Endothelial cell of umbilical vein (primary cell): ENCODE measurements at regions not wholly inside any gene's neighbourhood (a gene's known extent, or its start where the extent isn't known, plus 50 kb on each side); places are given as distances from the start of the nearest gene placed in this dataset.

Experiments used
- POLR2A ChIP-seq: IDR thresholded peaks from 2 replicates; pipeline ENCODE4 v1.6.1; 2012; ENCODE audit warnings: low read depth, mild to moderate bottlenecking, control low read depth, low read length
- TF ChIP-seq, protein P1 (sequence below), 2 donors: IDR thresholded peaks; 1 replicate in 1 of 2; 2 replicates in 1 of 2; pipeline ENCODE4 v1.5.1; 2011; ENCODE audit warnings: low read length in 2 of 2, mild to moderate bottlenecking in 2 of 2, moderate library complexity in 2 of 2, control low read depth in 1 of 2, inconsistent platforms in 1 of 2, low read depth in 1 of 2; ENCODE audit not compliant: insufficient read depth in 1 of 2; ENCODE audit errors: extremely low read depth in 1 of 2

DNA sequence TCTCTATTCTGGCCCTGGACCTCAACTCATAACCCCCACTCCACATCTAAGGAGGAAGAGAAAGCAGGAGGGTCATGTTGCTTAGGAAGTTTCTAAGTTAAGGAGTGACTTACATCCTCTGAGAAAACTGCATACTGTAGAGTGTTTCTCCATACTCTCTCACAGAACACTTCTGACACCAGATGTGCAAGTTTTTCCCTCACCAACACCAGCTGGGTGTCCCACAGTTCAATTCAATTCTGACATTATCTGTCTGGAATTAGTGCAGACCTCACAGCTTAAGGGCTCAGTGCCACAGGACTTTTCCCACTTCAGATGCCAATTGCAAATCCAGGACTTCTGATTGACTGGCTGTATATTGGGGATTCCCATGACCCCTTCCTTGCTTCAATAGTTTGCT lies 89.0 kb upstream of the SFRP2 start:
- TF ChIP-seq, protein P1, sequence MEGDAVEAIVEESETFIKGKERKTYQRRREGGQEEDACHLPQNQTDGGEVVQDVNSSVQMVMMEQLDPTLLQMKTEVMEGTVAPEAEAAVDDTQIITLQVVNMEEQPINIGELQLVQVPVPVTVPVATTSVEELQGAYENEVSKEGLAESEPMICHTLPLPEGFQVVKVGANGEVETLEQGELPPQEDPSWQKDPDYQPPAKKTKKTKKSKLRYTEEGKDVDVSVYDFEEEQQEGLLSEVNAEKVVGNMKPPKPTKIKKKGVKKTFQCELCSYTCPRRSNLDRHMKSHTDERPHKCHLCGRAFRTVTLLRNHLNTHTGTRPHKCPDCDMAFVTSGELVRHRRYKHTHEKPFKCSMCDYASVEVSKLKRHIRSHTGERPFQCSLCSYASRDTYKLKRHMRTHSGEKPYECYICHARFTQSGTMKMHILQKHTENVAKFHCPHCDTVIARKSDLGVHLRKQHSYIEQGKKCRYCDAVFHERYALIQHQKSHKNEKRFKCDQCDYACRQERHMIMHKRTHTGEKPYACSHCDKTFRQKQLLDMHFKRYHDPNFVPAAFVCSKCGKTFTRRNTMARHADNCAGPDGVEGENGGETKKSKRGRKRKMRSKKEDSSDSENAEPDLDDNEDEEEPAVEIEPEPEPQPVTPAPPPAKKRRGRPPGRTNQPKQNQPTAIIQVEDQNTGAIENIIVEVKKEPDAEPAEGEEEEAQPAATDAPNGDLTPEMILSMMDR (IDR thresholded peaks at IDR 0.05; ENCODE audit: extremely low read depth in 1 of 2, insufficient read depth in 1 of 2, low read depth in 1 of 2, low read length in 2 of 2): no peak
- TF ChIP-seq POLR2A: no peak
